ENCODE measurements at regions not wholly inside any gene's neighbourhood (a gene's known extent, or its start where the extent isn't known, plus 50 kb on each side); places are given as distances from the start of the nearest gene placed in this dataset.

DNA sequence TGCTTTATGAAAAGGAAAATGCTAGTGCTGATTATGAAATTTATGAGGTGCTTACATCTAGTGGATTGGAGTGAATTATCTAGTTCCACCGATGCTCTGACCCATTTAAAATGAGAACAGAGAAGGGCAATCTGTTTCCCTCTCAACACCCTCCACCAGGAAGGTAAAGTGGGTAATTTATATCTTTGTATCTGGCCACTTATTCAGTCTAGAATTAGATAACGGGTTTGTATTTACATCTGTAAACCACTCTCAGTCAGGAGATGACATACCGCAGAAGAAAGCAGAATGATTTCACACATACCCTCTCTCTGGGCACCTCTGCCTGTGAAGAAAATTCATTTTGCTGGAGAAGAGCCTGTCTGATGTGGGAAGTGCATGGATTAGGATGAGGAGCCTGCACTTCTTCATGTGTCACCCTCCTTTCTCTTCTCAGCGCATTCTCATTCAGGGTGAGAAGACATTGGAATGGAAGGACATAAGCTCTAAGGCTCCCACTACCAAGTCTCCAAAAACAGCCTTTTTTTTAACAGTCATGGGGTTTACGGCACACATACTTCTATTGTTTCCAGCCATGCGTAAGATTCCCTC is 646.7 kb upstream of the SALL1 start:
- no peak for DNase-seq (ENCODE audit: low read depth)

DNA sequence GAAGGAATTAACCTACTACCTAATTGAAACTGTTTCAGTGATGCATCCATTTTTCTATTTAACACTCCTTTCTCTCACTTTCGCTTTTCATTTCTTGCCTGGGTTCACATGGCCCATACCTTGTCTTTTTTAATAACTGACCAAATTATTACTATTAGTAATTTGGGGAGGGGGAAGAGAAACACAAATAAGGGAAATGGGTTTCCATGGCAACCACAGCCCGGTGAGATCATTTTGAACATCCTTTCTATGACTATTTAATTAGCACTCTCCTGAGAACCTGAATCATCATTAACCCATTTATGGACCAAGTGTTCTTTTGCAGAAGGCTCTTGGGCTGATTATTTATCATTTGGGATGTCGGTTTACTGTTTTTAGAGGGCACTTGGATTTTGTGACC is 628.2 kb upstream of the SALL1 start:
- no peak for DNase-seq (ENCODE audit: low read depth)

DNA sequence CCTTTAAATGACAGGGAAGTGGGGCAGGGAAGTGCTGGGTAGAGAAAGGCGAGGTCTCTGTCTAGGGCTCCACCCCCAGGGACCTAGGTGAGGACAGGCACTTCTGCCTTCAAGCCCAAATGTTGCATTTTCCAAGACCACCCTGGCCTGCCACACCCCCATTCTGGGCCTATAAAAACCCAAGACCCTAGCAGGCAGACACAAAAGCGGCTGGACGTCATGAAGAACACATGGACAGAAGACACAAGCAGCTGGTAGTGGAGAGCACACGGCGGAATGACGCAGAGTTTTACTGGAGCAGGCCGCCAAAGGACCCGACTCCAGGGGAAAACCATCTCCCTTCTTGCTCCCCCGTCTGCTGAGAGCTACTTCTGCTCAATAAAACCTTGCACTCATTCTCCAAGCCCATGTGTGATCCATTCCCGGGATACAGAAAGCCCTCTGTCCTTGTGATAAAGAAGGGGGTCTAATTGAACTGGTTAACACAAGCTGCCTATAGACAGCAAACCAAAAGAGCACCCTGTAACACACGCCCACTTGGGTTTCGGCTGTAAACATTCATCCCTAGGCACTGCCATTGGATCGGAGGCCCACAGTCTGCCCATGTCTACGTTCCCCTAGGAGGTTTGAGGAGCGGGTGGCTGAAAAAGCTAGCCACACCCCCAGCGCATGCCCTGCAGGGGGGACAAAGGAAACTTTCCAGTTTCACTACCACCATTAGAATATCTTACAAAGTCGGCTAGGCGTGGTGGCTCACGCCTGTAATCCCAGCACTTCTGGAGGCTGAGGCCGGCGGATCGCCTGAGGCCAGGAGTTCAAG is 622.2 kb upstream of the SALL1 start:
- DNase-seq (ENCODE audit: low read depth), result no peak

DNA sequence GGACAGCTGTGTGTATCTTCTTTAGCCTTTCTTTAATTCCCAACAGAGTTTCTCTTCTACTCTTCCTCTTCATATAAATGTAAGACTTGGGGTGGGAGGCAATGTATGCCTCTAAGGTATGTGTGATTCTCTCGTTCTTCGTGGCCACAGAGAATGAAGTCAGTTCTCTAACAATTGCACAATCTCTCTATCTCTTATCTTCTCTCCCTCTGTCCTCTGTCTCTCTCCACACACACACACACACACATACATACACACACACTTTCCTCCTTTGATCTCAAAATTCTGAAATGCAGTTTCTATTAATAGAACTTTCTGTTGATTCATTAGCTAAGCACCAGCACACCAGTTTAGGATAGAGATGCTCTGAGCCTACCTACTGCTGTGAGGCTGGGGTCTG is 615.7 kb upstream of the SALL1 start:
- no peak for DNase-seq (ENCODE audit: low read depth)

DNA sequence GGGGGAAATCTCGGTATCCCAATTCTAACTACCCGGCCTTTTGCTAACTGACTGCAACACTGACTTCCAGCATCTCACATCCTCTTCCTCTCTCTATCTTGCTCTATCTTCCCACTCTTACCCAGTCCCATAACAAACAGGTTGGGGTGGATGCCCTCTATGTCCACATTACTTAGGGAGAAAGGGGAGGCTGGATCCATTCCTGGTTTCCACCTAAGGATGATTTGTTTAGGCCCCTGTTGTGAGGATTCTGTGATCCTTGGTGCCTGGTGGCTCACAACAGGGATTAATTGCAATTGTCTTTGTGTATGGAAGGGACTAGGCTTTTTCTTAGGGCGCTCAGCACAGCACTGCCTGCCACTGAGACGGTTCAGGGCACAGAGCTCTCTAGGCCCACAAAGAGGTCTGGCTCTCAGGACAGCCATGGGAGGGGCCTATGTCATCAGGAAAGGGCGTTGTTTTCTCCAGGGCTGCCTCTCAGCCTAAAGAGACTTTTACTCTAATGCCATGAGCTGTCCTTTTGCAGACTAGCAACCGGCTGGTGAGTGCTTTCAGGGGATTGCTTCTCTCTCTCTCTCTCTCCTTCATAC is 612.1 kb upstream of the SALL1 start:
- no peak for DNase-seq (ENCODE audit: low read depth)

DNA sequence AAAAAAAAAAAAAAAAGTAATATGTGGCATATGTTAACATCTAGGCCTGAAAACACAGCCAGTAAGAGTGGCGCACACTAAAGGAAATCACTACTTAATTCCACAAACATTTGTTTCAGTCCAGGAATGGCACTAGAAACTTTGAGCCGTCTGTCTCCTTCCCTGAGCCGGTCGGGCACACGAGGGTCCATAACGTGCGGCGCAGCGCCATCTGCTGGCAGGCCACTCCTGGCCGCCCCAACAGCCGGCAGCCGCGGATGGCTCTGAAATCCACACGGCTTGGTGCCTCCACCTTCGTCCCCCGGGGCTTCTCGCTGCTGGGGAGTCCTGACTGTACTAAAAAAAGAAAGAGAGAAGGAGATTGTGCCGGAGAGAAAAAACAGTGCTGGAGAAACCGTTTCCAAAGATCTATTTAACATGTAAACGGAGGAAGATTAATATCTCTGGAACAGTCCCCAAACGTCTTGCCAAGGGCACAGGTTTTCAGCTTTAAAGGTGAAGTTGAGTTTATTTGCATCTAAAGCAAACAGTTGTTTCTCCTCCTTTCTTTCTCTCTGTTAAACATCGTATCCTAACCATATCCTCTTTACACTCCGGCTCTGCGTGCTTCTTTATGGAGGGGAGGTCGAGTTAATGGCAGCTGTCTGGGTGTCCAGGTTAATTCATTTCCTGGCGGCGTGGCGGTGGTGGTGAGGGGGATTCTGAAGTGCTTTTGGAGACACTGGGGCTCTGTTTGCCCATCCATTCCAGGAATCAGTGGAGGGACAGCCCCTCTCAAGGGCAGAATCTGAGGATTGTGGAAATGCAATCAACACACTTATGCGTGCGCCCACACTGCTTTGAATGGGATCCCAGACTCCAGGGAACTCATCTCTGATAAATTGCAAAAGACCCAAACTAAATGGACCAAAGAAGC is 611.3 kb upstream of the SALL1 start:
- peak; percentile 74 for DNase-seq (ENCODE audit: low read depth)

DNA sequence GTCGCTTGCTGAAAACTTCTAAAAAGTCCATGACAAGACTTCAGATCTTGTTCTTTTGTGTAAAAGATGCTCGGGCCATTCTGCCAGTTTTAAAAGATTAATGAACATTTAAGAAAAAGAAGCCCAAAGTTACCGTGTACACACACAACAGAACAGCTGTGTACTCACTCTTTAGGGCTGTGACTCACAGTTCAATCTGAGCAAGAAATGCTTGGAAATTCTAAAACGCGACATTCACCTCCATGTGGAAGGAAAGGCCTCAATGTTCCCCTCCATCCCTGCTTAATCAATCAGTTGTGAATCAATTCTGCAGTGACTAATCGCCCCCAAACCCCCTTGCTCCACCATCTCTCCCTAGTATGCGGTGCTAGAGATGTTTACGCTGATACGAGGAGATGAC is 609.9 kb upstream of the SALL1 start:
- DNase-seq (ENCODE audit: low read depth), result peak; percentile 31

DNA sequence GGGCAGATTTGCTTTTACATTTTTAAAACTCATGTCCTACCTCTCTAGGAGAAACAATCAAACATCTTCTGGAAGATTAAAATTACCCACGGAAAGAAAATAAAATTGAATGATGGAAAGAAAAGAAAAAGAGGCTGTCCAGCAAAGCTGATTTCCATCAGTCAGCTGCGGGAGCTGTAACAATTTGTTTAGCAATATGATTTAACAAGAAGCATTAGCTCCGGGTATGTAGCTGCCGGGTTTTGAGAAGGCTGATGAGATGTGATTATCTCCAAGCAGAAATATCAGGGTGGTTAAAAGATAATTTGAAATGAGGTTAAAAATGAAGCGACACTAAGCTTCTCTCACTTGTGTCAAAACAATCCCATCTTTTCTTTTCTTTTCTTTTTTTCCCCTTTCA is 608.9 kb upstream of the SALL1 start:
- no peak for DNase-seq (ENCODE audit: low read depth)

DNA sequence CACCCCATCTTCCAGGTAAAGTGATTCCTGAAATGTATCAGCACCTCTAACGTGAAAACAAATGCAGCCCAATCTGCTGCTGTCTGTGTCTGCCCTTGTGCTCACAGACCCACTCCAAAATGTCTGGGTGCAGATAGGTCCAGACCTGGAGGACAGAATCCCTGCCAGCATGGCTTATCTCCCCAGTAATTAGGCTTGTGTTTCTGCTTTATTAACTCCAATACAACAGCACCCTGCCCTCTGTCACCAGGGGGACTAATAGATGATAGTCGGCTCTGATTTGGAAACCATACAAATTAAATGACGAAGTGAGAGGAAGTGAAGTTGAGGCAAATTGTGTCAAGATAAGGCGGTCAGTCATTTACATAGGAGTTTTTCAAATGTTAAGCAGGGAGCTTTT is 608.3 kb upstream of the SALL1 start:
- no peak for DNase-seq (ENCODE audit: low read depth)

DNA sequence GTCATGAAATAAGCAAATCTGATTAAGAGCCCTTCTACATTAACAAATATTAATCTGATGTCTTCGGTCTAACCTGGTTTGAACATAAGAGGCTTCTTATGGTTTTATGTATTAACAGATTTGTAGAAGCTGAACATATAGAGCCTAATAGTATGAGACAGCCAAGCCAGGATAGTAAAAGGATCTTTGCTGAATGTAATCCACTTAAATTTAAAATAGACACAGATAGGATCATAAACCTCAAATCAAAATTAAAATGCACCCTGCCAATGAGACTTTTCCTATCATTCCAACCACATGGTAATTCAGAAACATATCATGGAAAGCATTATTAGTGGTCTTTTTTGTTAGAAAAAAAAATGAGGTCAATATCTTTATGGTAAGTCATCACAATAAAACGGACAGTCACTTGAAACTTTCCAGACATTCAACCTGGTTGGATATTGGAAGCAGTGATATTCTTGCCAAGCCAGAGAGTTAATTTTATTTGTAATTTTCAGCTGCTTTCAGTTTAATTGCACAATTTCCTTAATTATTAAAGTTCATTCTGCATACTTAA is 606.9 kb upstream of the SALL1 start:
- DNase-seq (ENCODE audit: low read depth), result no peak

DNA sequence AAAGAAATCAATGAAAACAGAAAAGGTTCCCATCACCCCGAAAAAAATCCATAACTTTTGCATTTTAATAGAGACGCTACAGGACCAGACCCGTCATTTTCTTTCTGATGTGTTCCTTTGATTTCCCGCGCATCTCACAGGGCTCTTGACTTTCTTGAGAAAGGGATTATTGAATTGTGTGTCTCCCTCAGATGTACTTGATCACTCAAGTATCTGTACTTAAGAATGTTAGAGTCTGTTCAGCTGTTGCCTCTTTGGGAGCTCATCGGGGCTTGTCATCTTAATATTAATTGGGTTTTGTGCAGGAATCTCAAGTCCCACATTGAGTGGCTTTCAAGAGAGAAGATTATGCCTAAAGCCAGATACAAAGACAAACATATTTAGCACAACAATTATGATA is 606.4 kb upstream of the SALL1 start:
- DNase-seq (ENCODE audit: low read depth), result no peak

DNA sequence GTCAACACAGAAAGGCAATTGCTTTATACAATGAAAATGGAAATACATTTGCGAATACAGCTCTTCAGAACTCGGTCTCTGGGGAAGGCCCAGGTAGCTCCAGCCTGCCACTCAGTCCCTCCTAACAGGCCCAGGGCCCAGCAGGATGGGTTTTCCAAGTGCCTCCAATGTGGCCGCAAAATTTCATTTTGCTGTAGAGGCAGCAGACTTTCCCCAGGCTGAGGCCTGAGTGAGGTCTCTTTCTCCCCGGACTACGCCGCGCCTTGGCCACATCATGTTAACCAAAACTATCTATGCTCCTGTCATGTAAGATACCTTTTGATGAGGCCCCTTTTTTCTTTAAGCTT is 606.0 kb upstream of the SALL1 start:
- DNase-seq (ENCODE audit: low read depth), result no peak

DNA sequence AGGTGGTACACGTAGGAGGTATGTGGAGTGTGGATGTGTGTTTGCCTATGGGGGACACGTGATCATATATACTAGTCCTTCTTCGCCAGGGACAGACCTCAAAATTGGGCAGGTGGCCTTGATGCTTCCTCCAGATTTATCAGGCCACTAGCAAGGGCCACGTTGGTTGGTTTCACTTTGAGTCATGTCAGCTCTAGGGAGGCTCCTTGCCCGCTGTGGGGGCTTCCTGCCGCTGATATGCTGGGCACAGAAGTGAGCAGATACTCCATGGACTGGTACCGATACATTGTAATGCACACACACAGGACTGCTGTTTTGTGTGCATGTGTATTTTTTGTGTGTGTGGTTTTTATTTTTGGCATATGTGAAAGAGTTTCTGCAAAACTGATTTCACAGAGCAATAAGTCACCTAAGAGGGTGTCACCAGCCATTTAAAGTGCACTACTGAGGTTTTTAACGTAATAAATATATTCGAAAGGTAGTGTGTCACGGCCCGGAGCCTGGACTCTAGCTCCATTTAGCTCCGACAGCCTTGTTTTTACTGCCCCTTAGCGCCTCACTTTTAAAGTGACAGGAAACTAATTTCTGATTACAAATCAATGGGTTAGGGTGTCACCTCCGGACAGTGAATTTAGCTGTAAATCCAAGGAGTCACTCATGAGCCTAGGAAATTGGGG is 605.5 kb upstream of the SALL1 start:
- peak; percentile 22 for DNase-seq (ENCODE audit: low read depth)

DNA sequence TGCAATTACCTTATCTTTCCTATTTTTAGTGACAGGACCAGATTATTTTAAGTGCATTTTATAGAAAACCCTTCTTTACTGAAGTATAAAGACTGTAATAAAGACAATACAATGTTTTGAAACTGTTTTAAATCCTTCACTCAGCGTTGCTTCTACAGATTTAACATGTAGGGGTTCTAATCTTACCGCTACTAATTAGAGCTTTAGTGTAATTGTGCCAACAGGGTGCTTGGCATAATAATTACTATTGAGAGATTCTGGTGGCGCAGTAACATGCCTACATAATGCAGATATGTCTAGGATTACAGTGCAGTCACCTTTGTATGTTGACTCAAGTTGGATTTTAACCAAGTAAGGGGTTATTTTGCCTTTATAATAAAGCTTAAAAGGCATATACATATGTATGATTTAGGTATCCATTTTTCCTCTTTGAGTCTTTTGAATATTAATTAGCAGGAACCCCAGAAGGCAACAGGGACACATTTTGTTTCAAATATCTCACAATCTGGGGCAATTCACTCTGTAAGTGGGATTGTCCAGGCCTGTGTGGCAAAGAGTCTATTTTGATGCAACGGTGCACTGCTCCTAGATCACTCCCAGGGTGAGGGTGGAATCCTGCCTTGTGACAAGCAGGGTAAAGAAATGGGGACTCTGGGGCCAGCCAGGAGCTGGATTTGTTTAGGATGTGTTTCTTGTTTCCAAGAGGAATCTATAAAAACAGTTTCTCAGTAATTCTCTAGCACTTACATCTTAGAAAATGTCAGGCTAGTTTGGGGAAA is 604.7 kb upstream of the SALL1 start:
- no peak for DNase-seq (ENCODE audit: low read depth)

DNA sequence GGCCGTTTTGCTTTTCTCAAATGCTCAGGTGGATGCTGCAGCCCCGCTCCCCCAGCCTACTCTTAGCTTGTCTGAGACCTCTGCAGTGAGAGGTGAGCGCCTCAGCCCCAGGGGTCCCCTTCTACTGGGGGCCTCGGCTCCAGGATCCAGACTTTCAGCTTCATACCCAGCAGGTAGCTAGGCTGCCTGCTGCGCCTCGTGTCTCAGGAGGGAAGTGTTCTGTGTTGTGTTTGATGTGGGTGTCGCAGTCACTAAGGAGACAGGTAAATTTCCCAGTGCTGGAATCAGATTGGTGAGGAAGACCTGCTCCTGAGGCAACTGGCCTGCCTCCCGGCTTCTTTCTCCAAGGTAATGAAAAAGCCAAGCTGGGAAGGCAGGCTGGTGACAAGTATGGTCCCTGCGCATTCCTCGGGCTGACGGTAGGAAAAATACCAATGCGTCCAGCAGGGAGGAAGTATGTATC is 604.0 kb upstream of the SALL1 start:
- no peak for DNase-seq (ENCODE audit: low read depth)

DNA sequence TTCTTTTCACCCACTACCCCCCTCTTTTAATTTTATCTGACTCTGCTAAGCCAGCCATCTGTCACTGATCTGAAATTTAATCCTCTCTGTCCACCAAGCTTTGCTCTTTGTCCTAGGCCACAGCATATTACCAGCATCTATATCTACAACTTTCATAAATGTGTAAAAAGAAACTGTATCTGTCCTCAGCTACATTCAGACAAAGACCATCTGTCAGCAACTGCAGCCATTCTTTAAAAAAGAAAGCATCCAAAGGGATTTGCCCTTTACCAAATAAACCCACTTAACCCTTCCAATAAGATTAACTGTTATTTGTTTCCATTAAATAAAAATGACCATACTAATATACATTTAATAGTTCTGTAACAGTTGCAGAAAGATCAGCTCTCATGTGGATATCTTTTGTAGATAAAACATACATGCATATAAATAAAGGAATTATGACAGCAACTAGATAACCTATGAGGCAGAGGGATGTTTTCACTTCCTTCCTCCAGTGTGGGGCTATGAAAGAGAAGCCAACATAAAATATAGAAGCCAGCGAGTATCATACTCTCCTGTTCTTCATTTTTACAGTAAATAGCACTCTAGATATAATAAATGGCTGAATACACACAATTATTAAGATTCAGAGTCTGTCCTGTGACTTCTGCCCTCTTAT is 602.5 kb upstream of the SALL1 start:
- DNase-seq (ENCODE audit: low read depth), result no peak

DNA sequence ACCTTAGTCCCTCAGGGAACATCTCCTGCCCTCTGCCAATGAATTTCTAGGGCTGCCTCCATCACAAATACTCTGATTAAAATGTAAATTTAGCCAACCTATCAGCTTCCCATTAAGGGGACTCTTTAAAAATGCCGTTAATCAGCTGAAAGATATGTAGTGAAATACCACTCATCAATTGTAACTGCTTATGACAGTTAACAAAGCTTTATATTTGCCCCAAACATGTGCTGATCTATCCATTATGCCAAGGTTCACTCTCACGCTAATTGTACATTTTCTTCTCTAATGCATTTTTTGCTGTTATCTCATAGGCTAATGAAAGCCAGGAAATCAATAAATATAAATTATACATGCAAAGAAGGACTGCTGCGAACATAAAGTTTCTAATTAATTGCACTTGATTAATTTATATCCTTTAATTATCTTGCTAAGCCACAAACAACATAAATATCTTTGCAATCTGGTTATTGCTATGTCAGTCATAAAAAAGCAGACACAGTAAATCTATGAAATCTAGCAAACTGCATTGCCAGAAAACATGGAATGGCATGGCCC is 601.4 kb upstream of the SALL1 start:
- no peak for DNase-seq (ENCODE audit: low read depth)

DNA sequence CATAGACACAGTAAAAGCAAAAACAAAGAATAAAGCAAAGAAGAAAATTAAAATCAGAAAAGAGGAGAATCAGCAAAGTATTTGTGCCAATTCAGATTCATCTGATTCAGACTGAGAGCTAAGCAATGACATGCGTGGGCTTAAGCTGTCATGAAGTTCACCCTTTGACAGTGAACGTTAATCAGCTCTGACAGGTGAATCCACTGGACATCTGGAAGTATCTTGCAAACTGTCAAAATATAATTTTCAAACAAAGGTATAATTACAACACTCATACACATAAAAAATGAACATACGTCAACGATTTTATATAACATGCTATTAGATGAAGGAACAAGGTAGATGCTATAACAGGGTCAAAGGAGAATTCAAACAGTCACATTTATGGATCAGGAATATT is 596.3 kb upstream of the SALL1 start:
- no peak for DNase-seq (ENCODE audit: low read depth)

DNA sequence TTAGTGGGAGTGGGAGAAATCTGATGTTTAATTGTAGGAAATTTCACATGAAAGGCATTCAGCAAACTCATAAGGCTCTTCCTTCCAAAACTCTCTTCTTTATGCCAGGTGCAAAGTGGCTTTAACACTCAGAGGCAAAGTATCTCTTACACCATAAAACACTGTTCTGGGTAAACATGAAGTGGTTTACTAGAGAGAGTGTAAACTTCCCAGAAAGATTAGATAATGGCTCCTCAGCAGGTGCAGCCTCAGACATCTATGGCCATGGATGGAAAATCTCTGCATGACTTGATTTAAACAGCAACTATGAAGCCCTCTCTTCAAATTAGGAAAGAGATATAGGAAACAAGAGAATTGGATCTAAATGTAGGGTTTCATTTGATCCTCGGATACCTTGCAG is 583.1 kb upstream of the SALL1 start:
- no peak for DNase-seq (ENCODE audit: low read depth)

DNA sequence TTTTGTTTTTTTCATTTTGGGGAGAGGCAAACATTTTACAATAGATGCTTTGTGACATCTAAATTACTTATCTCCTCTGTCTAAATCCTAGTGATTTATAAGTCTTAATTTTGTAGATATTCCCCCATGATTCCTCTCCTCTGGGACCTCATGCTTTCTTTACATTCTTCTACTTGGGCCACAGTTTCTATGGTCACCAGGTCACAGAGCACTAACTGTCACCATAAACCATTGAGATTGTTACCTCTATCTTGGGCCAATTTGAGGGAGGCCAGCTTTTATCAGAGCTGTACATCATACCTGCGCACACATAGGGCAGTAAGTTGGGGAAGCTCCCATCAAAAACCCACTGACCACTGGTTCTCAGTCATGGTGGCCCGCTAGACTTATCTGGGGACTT is 582.1 kb upstream of the SALL1 start:
- DNase-seq (ENCODE audit: low read depth), result no peak

Measured in M059J (cell line).